WI38 (cell line): ENCODE measurements at regions not wholly inside any gene's neighbourhood (a gene's known extent, or its start where the extent isn't known, plus 50 kb on each side); places are given as distances from the start of the nearest gene placed in this dataset.

Source experiments
- H3K4me3 ChIP-seq: 2 replicates; pipeline ENCODE4 v1.5.1; 2011; ENCODE audit warnings: low read depth, mild to moderate bottlenecking, control low read depth, low read length
- TF ChIP-seq, protein P1 (sequence below): IDR thresholded peaks from 2 replicates; pipeline ENCODE4 v1.5.1; 2012; ENCODE audit warnings: low read depth, mild to moderate bottlenecking, control low read depth, low read length

- H3K4me3 ChIP-seq = no peak overlapping the region
- TF ChIP-seq, protein P1, sequence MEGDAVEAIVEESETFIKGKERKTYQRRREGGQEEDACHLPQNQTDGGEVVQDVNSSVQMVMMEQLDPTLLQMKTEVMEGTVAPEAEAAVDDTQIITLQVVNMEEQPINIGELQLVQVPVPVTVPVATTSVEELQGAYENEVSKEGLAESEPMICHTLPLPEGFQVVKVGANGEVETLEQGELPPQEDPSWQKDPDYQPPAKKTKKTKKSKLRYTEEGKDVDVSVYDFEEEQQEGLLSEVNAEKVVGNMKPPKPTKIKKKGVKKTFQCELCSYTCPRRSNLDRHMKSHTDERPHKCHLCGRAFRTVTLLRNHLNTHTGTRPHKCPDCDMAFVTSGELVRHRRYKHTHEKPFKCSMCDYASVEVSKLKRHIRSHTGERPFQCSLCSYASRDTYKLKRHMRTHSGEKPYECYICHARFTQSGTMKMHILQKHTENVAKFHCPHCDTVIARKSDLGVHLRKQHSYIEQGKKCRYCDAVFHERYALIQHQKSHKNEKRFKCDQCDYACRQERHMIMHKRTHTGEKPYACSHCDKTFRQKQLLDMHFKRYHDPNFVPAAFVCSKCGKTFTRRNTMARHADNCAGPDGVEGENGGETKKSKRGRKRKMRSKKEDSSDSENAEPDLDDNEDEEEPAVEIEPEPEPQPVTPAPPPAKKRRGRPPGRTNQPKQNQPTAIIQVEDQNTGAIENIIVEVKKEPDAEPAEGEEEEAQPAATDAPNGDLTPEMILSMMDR = no peak
These were observed 102.1 kb upstream of the ANKRD55 start for GRCh38 chr5:56335212-56335611.

GRCh38 chr5:56330806-56331205, 97.7 kb upstream of the ANKRD55 start:
- no peak overlapping the region for H3K4me3 ChIP-seq

GRCh38 chr5:56330167-56330566, 97.0 kb upstream of the ANKRD55 start:
- H3K4me3 ChIP-seq = no peak overlapping the region
- TF ChIP-seq, protein P1 = no peak

More at GRCh38 chr5:56330806-56331205, 97.7 kb upstream of the ANKRD55 start:
- TF ChIP-seq, protein P1 = no peak

DNA sequence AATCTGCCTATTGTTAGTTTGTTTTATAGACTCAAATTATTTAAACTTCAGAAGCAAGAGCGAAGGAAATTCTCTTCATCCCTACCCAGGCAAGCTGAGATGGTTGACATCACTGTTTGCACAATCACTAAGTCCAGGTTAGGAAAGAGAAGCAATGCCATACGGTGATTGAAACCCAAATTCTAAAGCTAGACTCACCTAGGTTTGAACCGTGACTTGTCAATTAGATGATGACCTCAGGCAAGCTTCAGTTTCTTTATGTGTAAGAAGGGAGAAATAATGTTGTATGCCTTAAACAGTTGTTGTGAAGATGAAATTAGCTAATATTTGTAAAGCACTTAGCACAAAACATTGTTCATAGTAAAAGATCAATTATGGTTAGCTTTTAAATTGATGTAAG, 96.5 kb upstream of the ANKRD55 start:
- no peak overlapping the region for H3K4me3 ChIP-seq
- TF ChIP-seq, protein P1 = no peak

- H3K4me3 ChIP-seq = no peak overlapping the region
- TF ChIP-seq, protein P1 = no peak
These were observed 95.8 kb upstream of the ANKRD55 start for GRCh38 chr5:56328753-56329560.

DNA sequence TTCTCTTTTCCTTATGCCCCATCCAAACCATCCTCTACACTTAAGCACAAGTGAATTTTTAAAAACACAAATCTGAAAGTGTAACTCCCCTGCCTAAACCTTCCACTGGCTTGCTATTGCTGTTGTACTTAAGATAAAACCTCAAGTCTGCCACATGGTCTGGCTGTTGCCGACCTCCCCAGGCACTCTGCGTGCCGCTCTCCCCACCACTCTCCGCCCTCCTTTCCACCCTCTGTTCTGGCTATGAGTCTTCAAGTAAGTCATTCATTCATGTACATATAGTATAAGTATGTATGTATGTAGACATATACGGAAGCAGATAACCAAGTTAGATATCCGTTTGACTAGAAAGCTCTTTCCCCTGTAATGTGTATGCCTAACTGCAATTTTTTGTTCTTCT, 94.7 kb upstream of the ANKRD55 start:
- H3K4me3 ChIP-seq = no peak overlapping the region
- TF ChIP-seq, protein P1 = no peak

- TF ChIP-seq, protein P1 = no peak
- H3K4me3 ChIP-seq = no peak overlapping the region
These were observed 93.6 kb upstream of the ANKRD55 start for GRCh38 chr5:56326770-56327169.
